ENCODE measurements at regions not wholly inside any gene's neighbourhood (a gene's known extent, or its start where the extent isn't known, plus 50 kb on each side); places are given as distances from the start of the nearest gene placed in this dataset.
A peak's percentile ranks its signal among the peaks of the same experiment; 100 is the strongest.

DNA sequence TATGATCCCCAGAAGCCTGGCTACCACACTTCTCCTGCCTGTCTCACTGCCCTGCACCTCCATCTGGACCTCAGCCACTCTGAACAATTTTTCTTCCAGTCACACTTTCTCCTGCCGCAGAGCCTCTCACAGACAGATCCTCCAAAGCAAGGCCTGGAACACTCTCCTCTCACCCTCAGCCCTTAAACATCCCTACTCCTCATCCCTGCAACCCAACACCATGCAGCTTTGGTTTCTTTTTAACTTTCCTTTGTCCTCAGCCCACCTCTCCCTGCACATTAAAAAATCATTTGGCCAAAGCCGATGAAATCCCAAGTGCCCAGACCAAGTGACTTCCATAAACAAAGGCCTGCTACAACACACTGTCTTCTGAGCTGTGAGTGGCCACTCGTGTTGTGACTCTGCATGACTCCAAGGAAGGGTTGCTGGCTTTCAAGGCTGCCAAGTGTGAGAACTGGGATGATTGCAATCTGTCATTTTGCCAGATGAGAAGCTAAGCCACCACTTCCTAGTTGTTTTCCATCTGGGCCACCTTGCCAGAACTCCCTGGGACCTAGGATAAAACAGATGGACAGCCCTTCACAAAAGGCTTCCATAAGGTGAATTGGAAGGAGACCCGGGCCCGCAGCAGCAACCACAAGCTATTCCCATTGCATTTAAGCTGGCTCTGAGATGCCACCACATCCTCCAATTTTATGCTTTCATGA is 144.4 kb upstream of the SSTR4 start:
- Histone ChIP-seq H2AFZ (no peak overlapping the region), H3K9ac (no peak overlapping the region), H3K27me3 (replicated peaks; ENCODE audit: insufficient read depth) (peaks cover 67% of the 10 kb centered on the region), H3K4me2 (ENCODE audit: unreplicated experiment) (no peak overlapping the region), H3K4me1 (ENCODE audit: insufficient read depth) (no peaks in the 10 kb centered on the region), H3F3A (ENCODE audit: insufficient read depth) (no peaks in the 10 kb centered on the region), H4K20me1 (ENCODE audit: insufficient read depth) (no peaks in the 10 kb centered on the region), H3K27ac (no peak overlapping the region), H3K9me2 (ENCODE audit: insufficient read depth) (no peaks in the 10 kb centered on the region), H3K79me2 (ENCODE audit: insufficient read depth) (no peaks in the 10 kb centered on the region), H3K9me3 (ENCODE audit: low read depth) (no peaks in the 10 kb centered on the region), H3K4me3 (no peak overlapping the region), H3K36me3 (ENCODE audit: low read depth) (no peaks in the 10 kb centered on the region)
- in situ Hi-C loops (cut with MboI): no loop called here
- TF ChIP-seq EZH2 (IDR thresholded peaks at IDR 0.05; ENCODE audit: insufficient read depth, poor library complexity, severe bottlenecking): no peak
- TF ChIP-seq EZH2phosphoT487 (IDR thresholded peaks at IDR 0.05; ENCODE audit: insufficient read depth, low read depth): no peak
- WGBS, 2 experiments (ENCODE audit: low coverage in 1 of 2, low lambda C conversion rate in 2 of 2, missing lambda C conversion rate in 2 of 2): 28 to 38% methylated on average over 5 of the region's 5 CpGs
- no peak for DNase-seq

GRCh38 chr20:22901164-22901563 is 133.9 kb upstream of the SSTR4 start:
- peaks cover 16% of the 10 kb centered on the region for H3K4me1 ChIP-seq (ENCODE audit: insufficient read depth)
- no peaks in the 10 kb centered on the region for H3K9me2 ChIP-seq (ENCODE audit: insufficient read depth)
- no peak overlapping the region for H2AFZ ChIP-seq
- H4K20me1 ChIP-seq (ENCODE audit: insufficient read depth): no peaks in the 10 kb centered on the region
- H3K9ac ChIP-seq: no peak overlapping the region
- no peak overlapping the region for H3K4me2 ChIP-seq (ENCODE audit: unreplicated experiment)
- no peak overlapping the region for H3K27ac ChIP-seq
- H3K36me3 ChIP-seq (ENCODE audit: low read depth): no peaks in the 10 kb centered on the region
- no peak for TF ChIP-seq EZH2 (IDR thresholded peaks at IDR 0.05; ENCODE audit: insufficient read depth, poor library complexity, severe bottlenecking)
- no peak for TF ChIP-seq EZH2phosphoT487 (IDR thresholded peaks at IDR 0.05; ENCODE audit: insufficient read depth, low read depth)
- H3K9me3 ChIP-seq (ENCODE audit: low read depth): peaks cover 5% of the 10 kb centered on the region
- H3F3A ChIP-seq (ENCODE audit: insufficient read depth): peaks cover 16% of the 10 kb centered on the region
- no peaks in the 10 kb centered on the region for H3K79me2 ChIP-seq (ENCODE audit: insufficient read depth)
- in situ Hi-C loops (cut with MboI): no loop called here
- H3K27me3 ChIP-seq (replicated peaks; ENCODE audit: insufficient read depth): peaks cover 13% of the 10 kb centered on the region
- peak; percentile 8 for DNase-seq
- no peak overlapping the region for H3K4me3 ChIP-seq

DNA sequence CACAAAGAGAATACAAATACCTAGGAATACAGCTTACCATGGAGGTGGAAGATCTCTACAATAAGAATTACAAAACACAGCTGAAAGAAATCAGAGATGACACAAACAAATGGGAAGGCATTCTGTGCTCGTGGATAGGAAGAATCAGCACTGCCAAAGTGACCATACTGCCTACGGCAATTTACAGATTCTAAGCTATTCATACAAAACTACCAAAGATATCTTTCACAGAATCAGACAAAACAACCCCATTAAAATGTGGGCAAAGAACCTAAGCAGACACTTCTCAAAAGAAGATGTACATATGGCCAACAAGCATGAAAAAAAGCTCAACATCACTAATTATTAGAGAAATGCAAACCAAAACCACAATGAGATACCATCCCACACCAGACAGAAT is 133.2 kb upstream of the SSTR4 start:
- peaks cover 16% of the 10 kb centered on the region for H3K4me1 ChIP-seq (ENCODE audit: insufficient read depth)
- DNase-seq: no peak
- in situ Hi-C loops (cut with MboI): no loop called here
- H3F3A ChIP-seq (ENCODE audit: insufficient read depth): peaks cover 16% of the 10 kb centered on the region
- no peak overlapping the region for H3K4me2 ChIP-seq (ENCODE audit: unreplicated experiment)
- H3K9ac ChIP-seq: no peak overlapping the region
- no peak overlapping the region for H3K4me3 ChIP-seq
- 52 to 59% methylated on average over 2 of the region's 2 CpGs for WGBS, 2 experiments (ENCODE audit: low coverage in 1 of 2, low lambda C conversion rate in 2 of 2, missing lambda C conversion rate in 2 of 2)
- H3K9me3 ChIP-seq (ENCODE audit: low read depth): peaks cover 5% of the 10 kb centered on the region
- TF ChIP-seq EZH2 (IDR thresholded peaks at IDR 0.05; ENCODE audit: insufficient read depth, poor library complexity, severe bottlenecking) (no peak), EZH2phosphoT487 (IDR thresholded peaks at IDR 0.05; ENCODE audit: insufficient read depth, low read depth) (no peak)
- no peaks in the 10 kb centered on the region for H4K20me1 ChIP-seq (ENCODE audit: insufficient read depth)
- no peak overlapping the region for H2AFZ ChIP-seq
- H3K9me2 ChIP-seq (ENCODE audit: insufficient read depth): no peaks in the 10 kb centered on the region
- no peaks in the 10 kb centered on the region for H3K36me3 ChIP-seq (ENCODE audit: low read depth)
- H3K27me3 ChIP-seq (replicated peaks; ENCODE audit: insufficient read depth): peaks cover 13% of the 10 kb centered on the region
- H3K79me2 ChIP-seq (ENCODE audit: insufficient read depth): no peaks in the 10 kb centered on the region
- no peak overlapping the region for H3K27ac ChIP-seq

GRCh38 chr20:22904386-22904785 is 130.7 kb upstream of the SSTR4 start:
- Histone ChIP-seq H3K9ac (no peak overlapping the region), H3K27me3 (replicated peaks; ENCODE audit: insufficient read depth) (peaks cover 13% of the 10 kb centered on the region), H3K27ac (peak overlapping the region; percentile 6; the same call in 1 of the 2 replicates), H4K20me1 (ENCODE audit: insufficient read depth) (no peaks in the 10 kb centered on the region), H3K4me1 (ENCODE audit: insufficient read depth) (peaks cover 16% of the 10 kb centered on the region), H3K4me3 (no peak overlapping the region), H3K36me3 (ENCODE audit: low read depth) (no peaks in the 10 kb centered on the region), H2AFZ (no peak overlapping the region), H3F3A (ENCODE audit: insufficient read depth) (peaks cover 16% of the 10 kb centered on the region), H3K9me2 (ENCODE audit: insufficient read depth) (no peaks in the 10 kb centered on the region), H3K79me2 (ENCODE audit: insufficient read depth) (no peaks in the 10 kb centered on the region), H3K4me2 (ENCODE audit: unreplicated experiment) (peak overlapping the region; percentile 32), H3K9me3 (ENCODE audit: low read depth) (peaks cover 5% of the 10 kb centered on the region)
- in situ Hi-C loops (cut with MboI): no loop called here
- peak; percentile 51 for DNase-seq
- no peak for TF ChIP-seq EZH2 (IDR thresholded peaks at IDR 0.05; ENCODE audit: insufficient read depth, poor library complexity, severe bottlenecking)
- TF ChIP-seq EZH2phosphoT487 (IDR thresholded peaks at IDR 0.05; ENCODE audit: insufficient read depth, low read depth): no peak
- WGBS, 2 experiments (ENCODE audit: low coverage in 1 of 2, low lambda C conversion rate in 2 of 2, missing lambda C conversion rate in 2 of 2): 2 to 3% methylated on average over 2 of the region's 2 CpGs
